ENCODE measurements at regions not wholly inside any gene's neighbourhood (a gene's known extent, or its start where the extent isn't known, plus 50 kb on each side); places are given as distances from the start of the nearest gene placed in this dataset.

GRCh38 chr13:60720590-60720989, 323.6 kb downstream of the TDRD3 start:
- H3K36me3 ChIP-seq = no peaks in the 10 kb centered on the region
- intact Hi-C loops (cut with DNase I; ENCODE audit: low total_unique reads) = no loop called here
- TF ChIP-seq POLR2A (IDR thresholded peaks at IDR 0.05) (no peak), CTCF (IDR thresholded peaks at IDR 0.05) (no peak)

DNA sequence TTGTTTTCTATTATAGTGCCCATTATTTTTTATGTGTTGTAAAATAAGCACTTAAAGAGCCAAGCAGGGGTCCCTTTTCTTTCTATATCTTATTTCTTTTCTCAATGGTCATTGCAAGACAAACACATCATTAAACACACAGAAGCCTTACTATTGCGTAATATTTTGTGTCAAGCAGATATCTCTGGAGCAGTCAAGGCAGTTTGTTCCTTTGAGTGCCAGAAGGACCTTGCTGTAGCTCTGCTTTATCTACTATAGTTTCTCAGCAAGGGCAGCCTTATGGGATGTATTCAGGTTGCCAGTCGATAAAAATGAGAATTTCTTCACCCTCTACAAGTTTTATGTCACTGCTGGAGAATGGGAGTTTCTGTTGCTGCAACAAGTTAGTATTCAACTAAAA, 319.3 kb downstream of the TDRD3 start:
- intact Hi-C loops (cut with DNase I; ENCODE audit: low total_unique reads) = no loop called here
- Histone ChIP-seq H3K27me3 (no peaks in the 10 kb centered on the region), H3K9me3 (no peaks in the 10 kb centered on the region), H3K27ac (no peak overlapping the region), H3K4me1 (no peaks in the 10 kb centered on the region), H3K4me3 (no peak overlapping the region), H3K36me3 (no peaks in the 10 kb centered on the region)
- no peak for DNase-seq
- no peak for TF ChIP-seq CTCF (IDR thresholded peaks at IDR 0.05)
- no peak for TF ChIP-seq POLR2A (IDR thresholded peaks at IDR 0.05)

More at GRCh38 chr13:60720590-60720989, 323.6 kb downstream of the TDRD3 start:
- no peak for DNase-seq
- H3K27me3 ChIP-seq = no peaks in the 10 kb centered on the region
- no peak overlapping the region for H3K27ac ChIP-seq
- no peaks in the 10 kb centered on the region for H3K9me3 ChIP-seq
- H3K4me1 ChIP-seq = no peaks in the 10 kb centered on the region
- H3K4me3 ChIP-seq = no peak overlapping the region

DNA sequence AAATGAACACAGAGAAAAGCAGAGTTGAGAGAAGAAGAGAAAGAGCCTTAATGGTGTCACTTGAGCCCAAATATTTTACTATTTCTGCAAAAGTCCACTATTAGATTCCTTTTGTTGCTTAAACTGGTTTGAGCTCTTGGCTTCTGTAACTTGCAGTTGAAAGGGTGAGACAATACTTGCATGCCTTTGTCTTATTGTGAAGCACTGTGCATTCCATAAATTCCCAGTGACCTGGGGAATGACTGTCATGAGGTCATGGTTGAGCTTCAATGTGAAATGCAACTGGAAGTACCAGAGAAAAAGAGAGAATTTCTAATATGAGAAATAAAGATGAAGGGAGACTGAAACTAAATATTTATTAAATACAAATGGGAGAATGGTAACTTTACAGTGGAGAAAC, 310.9 kb downstream of the TDRD3 start:
- no peak for DNase-seq
- Histone ChIP-seq H3K36me3 (no peaks in the 10 kb centered on the region), H3K4me1 (no peaks in the 10 kb centered on the region), H3K27me3 (no peaks in the 10 kb centered on the region), H3K9me3 (no peaks in the 10 kb centered on the region), H3K27ac (no peak overlapping the region), H3K4me3 (no peak overlapping the region)
- intact Hi-C loops (cut with DNase I; ENCODE audit: low total_unique reads) = no loop called here
- TF ChIP-seq POLR2A (IDR thresholded peaks at IDR 0.05) (no peak), CTCF (IDR thresholded peaks at IDR 0.05) (no peak)

- Histone ChIP-seq H3K27me3 (no peaks in the 10 kb centered on the region), H3K9me3 (no peaks in the 10 kb centered on the region), H3K4me3 (no peak overlapping the region), H3K36me3 (no peaks in the 10 kb centered on the region), H3K27ac (no peak overlapping the region), H3K4me1 (no peaks in the 10 kb centered on the region)
- DNase-seq = no peak
- TF ChIP-seq CTCF (IDR thresholded peaks at IDR 0.05) (no peak), POLR2A (IDR thresholded peaks at IDR 0.05) (no peak)
- intact Hi-C loops (cut with DNase I; ENCODE audit: low total_unique reads) = no loop called here
Observed at GRCh38 chr13:60701895-60702294, 304.9 kb downstream of the TDRD3 start.

DNA sequence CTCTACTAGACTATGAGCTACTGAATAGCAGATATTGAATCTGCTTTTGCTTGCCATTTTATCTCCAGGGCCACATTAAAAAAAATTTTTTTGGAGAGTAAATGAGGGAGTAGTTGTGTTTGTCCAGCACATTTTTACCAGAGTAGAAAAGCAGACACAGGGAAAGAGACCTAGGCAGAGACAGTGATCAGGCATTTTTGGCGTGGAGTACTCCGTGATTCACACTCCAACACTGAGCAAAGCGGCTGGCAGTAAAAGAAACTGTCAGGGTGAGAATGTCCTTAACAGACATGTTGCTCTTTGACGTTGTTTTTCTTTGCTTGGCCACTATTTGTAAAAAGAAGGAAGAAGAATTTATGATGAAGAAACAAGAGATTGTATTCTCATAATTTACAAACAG, 304.0 kb downstream of the TDRD3 start:
- H3K4me3 ChIP-seq = no peak overlapping the region
- DNase-seq = peak in 1 of 2 donors; percentile 16
- TF ChIP-seq CTCF (IDR thresholded peaks at IDR 0.05) (no peak), POLR2A (IDR thresholded peaks at IDR 0.05) (no peak)
- peak overlapping the region in 1 of 2 donors; percentile 3 for H3K27ac ChIP-seq
- H3K4me1 ChIP-seq = no peaks in the 10 kb centered on the region
- no peaks in the 10 kb centered on the region for H3K9me3 ChIP-seq
- no peaks in the 10 kb centered on the region for H3K27me3 ChIP-seq
- intact Hi-C loops (cut with DNase I; ENCODE audit: low total_unique reads) = no loop called here
- H3K36me3 ChIP-seq = no peaks in the 10 kb centered on the region
